Uterus (tissue), 2 donors: ENCODE measurements at regions not wholly inside any gene's neighbourhood (a gene's known extent, or its start where the extent isn't known, plus 50 kb on each side); places are given as distances from the start of the nearest gene placed in this dataset.

ENCODE experiments used
- POLR2A ChIP-seq, 2 donors: fragments of 450-650 bp; IDR thresholded peaks; one replicate each; pipeline ENCODE4 v1.6.1; 2016; ENCODE audit warnings: antibody characterized with exemption in 2 of 2, mild to moderate bottlenecking in 1 of 2, moderate library complexity in 1 of 2
- TF ChIP-seq, protein P1 (sequence below), 4 experiments: fragments of 200-600 bp in 2 of 4; fragments of 450-650 bp in 2 of 4; sonication (generic) in 2 of 4; IDR thresholded peaks; one replicate each; pipeline ENCODE4 v1.5.1; 2016 to 2019; ENCODE audit warnings: antibody characterized with exemption in 4 of 4, mild to moderate bottlenecking in 2 of 4, moderate library complexity in 1 of 4

DNA sequence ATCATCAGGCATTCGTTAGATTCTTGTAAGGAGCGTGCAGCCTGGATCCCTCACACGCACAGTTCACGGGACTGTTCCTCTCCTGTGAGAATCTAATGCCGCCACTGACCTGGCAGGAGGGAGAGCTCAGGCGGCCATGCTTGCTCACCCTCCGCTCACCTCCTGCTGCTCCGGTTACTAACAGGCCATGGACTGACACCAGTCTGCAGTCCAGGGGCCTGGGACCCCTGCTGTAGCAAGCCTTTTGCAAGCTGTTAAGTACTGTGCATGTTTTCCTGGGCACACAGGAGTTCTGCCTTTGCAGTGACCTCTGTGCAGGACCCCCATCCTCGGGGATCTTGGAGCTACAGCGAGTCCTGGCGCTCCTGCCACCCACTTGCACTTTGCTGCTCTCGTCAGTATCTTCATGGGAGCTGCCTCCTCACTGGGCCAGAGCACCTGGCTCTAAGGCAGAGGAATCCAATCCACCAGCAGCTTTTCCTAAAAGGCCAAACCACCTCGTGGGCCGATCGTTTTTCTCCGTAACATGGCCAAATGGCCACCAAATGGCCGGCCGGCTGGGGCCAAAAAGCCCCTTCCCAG is 230.6 kb downstream of the FOXL1 start:
- TF ChIP-seq, protein P1, sequence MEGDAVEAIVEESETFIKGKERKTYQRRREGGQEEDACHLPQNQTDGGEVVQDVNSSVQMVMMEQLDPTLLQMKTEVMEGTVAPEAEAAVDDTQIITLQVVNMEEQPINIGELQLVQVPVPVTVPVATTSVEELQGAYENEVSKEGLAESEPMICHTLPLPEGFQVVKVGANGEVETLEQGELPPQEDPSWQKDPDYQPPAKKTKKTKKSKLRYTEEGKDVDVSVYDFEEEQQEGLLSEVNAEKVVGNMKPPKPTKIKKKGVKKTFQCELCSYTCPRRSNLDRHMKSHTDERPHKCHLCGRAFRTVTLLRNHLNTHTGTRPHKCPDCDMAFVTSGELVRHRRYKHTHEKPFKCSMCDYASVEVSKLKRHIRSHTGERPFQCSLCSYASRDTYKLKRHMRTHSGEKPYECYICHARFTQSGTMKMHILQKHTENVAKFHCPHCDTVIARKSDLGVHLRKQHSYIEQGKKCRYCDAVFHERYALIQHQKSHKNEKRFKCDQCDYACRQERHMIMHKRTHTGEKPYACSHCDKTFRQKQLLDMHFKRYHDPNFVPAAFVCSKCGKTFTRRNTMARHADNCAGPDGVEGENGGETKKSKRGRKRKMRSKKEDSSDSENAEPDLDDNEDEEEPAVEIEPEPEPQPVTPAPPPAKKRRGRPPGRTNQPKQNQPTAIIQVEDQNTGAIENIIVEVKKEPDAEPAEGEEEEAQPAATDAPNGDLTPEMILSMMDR (IDR thresholded peaks at IDR 0.05) = no peak
- no peak for TF ChIP-seq POLR2A (IDR thresholded peaks at IDR 0.05)
